HepG2 (cell line): ENCODE measurements at regions not wholly inside any gene's neighbourhood (a gene's known extent, or its start where the extent isn't known, plus 50 kb on each side); places are given as distances from the start of the nearest gene placed in this dataset.

Experiments
- ATAC-seq: fragments of 200-7000 bp; cut with Tn5 transposase; 3 replicates; pipeline ENCODE4 v1.9.1; 2020; ENCODE audit warnings: mild to moderate bottlenecking, moderate library complexity
- BruUV-seq: library from RNA; stranded (reverse); fragments of 400-500 nt; replicated peaks from 2 replicates; lab custom pipeline; 2021; lab: Mats Ljungman, UMichigan
- CTCF ChIA-PET: fragments of 300-600 bp; formaldehyde crosslinking; extraction: SDS; loops from one replicate; lab custom pipeline; 2021; ENCODE audit warnings: low total read pairs, inconsistent platforms, low intra/inter-chr PET ratio; lab: Yijun Ruan, JAX
- POLR2A ChIA-PET: fragments of 350-600 bp; sonication (Branson Sonifier 250); formaldehyde crosslinking; loops from one replicate; lab custom pipeline; 2020; ENCODE audit warnings: antibody characterized with exemption, inconsistent platforms; lab: Yijun Ruan, JAX
- DNase-seq: peaks from one replicate; pipeline ENCODE4 v3.0.0-alpha.2; 2015; ENCODE audit warnings: low spot score
- FAIRE-seq: peaks from 3 replicates; lab custom pipeline; 2011; peaks lifted over from hg19 to GRCh38; lab: Jason Lieb, UNC
- H2AFZ ChIP-seq: one replicate; pipeline ENCODE4 v1.6.1; 2011; ENCODE audit warnings: low read length, inconsistent platforms
- H3K27ac ChIP-seq: fragments of 300-600 bp; 3 replicates; pipeline ENCODE4 v1.8.0; 2011; ENCODE audit warnings: mixed run types, mild to moderate bottlenecking, mixed read lengths, low read length, inconsistent platforms; ENCODE audit not compliant: insufficient read depth; ENCODE audit errors: extremely low read length
- H3K27me3 ChIP-seq, 2 experiments: fragments of 200-600 bp in 1 of 2; 2 replicates in 1 of 2; 3 replicates in 1 of 2; pipeline versions ENCODE4 v1.6.0 to v1.8.0; 2011; ENCODE audit warnings: low read length in 2 of 2, mild to moderate bottlenecking in 2 of 2, moderate library complexity in 2 of 2, inconsistent platforms in 1 of 2; ENCODE audit not compliant: insufficient read depth in 2 of 2, control insufficient read depth in 1 of 2
- H3K36me3 ChIP-seq, 2 experiments: fragments of 200-600 bp in 1 of 2; replicated peaks in 1 of 2; 2 replicates in 1 of 2; 3 replicates in 1 of 2; pipeline versions ENCODE4 v1.5.1 to v1.8.0; 2011; ENCODE audit warnings: low read length in 2 of 2, inconsistent platforms in 1 of 2; ENCODE audit not compliant: insufficient read depth in 2 of 2, control insufficient read depth in 1 of 2
- H3K4me1 ChIP-seq: 2 replicates; pipeline ENCODE4 v1.5.1; 2012; ENCODE audit warnings: low read length, inconsistent platforms; ENCODE audit not compliant: insufficient read depth
- H3K4me2 ChIP-seq: 2 replicates; pipeline ENCODE4 v1.6.0; 2011; ENCODE audit warnings: low read depth, low read length, inconsistent platforms
- H3K4me3 ChIP-seq, 3 experiments: fragments of 200-600 bp in 1 of 3; sonication (generic), shearing (Covaris generic) in 1 of 3; replicated peaks in 1 of 3; 2 replicates each; pipeline ENCODE4 v1.5.1; 2011 to 2016; ENCODE audit warnings: low read length in 3 of 3, inconsistent platforms in 2 of 3, low read depth in 2 of 3, mild to moderate bottlenecking in 2 of 3, control low read depth in 1 of 3, mixed read lengths in 1 of 3; ENCODE audit not compliant: insufficient read depth in 1 of 3
- H3K79me2 ChIP-seq: one replicate; pipeline ENCODE4 v1.6.1; 2011; ENCODE audit warnings: low read length, inconsistent platforms; ENCODE audit not compliant: insufficient read depth
- H3K9ac ChIP-seq: 2 replicates; pipeline ENCODE4 v1.6.0; 2011; ENCODE audit warnings: mild to moderate bottlenecking, low read depth, low read length, inconsistent platforms; ENCODE audit not compliant: insufficient read depth
- H3K9me3 ChIP-seq: 2 replicates; pipeline ENCODE4 v1.5.1; 2012; ENCODE audit warnings: mild to moderate bottlenecking, low read length
- H4K20me1 ChIP-seq: 2 replicates; pipeline ENCODE4 v1.6.0; 2011; ENCODE audit warnings: inconsistent platforms, mild to moderate bottlenecking, low read length, moderate library complexity; ENCODE audit not compliant: insufficient read depth
- JUND ChIP-seq: sonication (generic); formaldehyde crosslinking; IDR thresholded peaks from 2 replicates; pipeline ENCODE4 v1.8.0; 2022; ENCODE audit warnings: mild to moderate bottlenecking, missing genetic modification reagents
- KLF6 ChIP-seq: IDR thresholded peaks from 2 replicates; pipeline ENCODE4 v1.8.0; 2016; ENCODE audit warnings: missing biosample characterization, missing genetic modification reagents
- MAFF ChIP-seq: IDR thresholded peaks from 2 replicates; pipeline ENCODE4 v1.6.1; 2011; ENCODE audit warnings: low read depth, low read length, improper control_type of control experiment
- PAWR ChIP-seq: sonication (generic); formaldehyde crosslinking; IDR thresholded peaks from 2 replicates; pipeline ENCODE4 v1.4.0; 2020; ENCODE audit warnings: missing genetic modification reagents, mild to moderate bottlenecking, borderline replicate concordance
- ZNF703 ChIP-seq: sonication (generic); formaldehyde crosslinking; IDR thresholded peaks from 2 replicates; pipeline ENCODE4 v1.5.1; 2020; ENCODE audit warnings: missing genetic modification reagents, mild to moderate bottlenecking, moderate library complexity, borderline replicate concordance
- WGBS: methylation state at CpG from one replicate; pipeline ENCODE4 v1.1.6; 2017; ENCODE audit warnings: low lambda C conversion rate; 5-methylcytosine and 5-hydroxymethylcytosine counted together
- in situ Hi-C: cut with HindIII; loops from 2 replicates; pipeline ENCODE4 v1.10.0; 2017; ENCODE audit warnings: low pct_unique_long_range_greater_than_20kb; ENCODE audit not compliant: extremely low pct_ligation_motif_present
- intact Hi-C: fragments of 100-400 bp; cut with micrococcal nuclease; formaldehyde crosslinking; loops from one replicate; pipeline ENCODE4 v1.10.0; 2022; ENCODE audit not compliant: unreplicated experiment
- TF ChIP-seq, protein P1 (sequence below): fragments of 450-650 bp; IDR thresholded peaks from 2 replicates; pipeline ENCODE4 v1.6.1; 2017; ENCODE audit warnings: mild to moderate bottlenecking
- TF ChIP-seq, protein P2 (sequence below): sonication (generic); formaldehyde crosslinking; IDR thresholded peaks from 2 replicates; pipeline ENCODE4 v1.5.1; 2020; ENCODE audit warnings: missing genetic modification reagents, mild to moderate bottlenecking, borderline replicate concordance
- TF ChIP-seq, protein P3 (sequence below): sonication (generic); formaldehyde crosslinking; IDR thresholded peaks from 2 replicates; pipeline ENCODE4 v1.4.0; 2020; ENCODE audit warnings: missing genetic modification reagents

DNA sequence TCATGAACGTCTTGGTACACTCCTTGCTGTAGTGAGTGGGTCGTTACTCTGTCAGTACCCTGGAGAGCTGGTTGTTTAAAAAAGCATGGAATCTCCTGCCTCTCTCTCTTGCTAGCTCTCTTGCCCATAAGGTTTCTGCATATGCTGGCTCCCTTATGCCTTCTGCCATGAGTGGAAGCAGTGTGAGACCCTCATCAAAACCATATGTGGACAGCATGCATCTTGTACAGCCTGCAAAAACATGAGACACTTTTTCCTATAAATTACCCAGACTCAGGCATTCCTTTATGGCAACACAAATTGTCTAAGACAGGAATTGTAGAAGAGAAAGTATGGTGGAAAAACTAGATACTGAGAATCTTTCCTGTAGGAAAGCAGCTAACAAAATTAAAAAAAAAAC is 516.3 kb downstream of the SLITRK6 start:
- H3K4me2 ChIP-seq: no peak overlapping the region
- no peak for DNase-seq
- no peaks in the 10 kb centered on the region for H3K36me3 ChIP-seq
- ChIA-PET CTCF (no interaction called here), POLR2A (no interaction called here)
- no peaks in the 10 kb centered on the region for H3K9me3 ChIP-seq
- no peak for FAIRE-seq
- no peaks in the 10 kb centered on the region for H3K27me3 ChIP-seq
- WGBS: 0% methylated on average over 2 of the region's 2 CpGs
- H2AFZ ChIP-seq: no peak overlapping the region
- no peak for ATAC-seq
- no TSS peak for BruUV-seq
- H3K27ac ChIP-seq: no peak overlapping the region
- no peak overlapping the region for H3K9ac ChIP-seq
- H3K4me3 ChIP-seq: no peak overlapping the region
- H3K4me1 ChIP-seq: no peaks in the 10 kb centered on the region
- H4K20me1 ChIP-seq: no peaks in the 10 kb centered on the region
- in situ Hi-C loops (no loop called here), intact Hi-C loops (no loop called here)
- no peaks in the 10 kb centered on the region for H3K79me2 ChIP-seq
- TF ChIP-seq, protein P1, sequence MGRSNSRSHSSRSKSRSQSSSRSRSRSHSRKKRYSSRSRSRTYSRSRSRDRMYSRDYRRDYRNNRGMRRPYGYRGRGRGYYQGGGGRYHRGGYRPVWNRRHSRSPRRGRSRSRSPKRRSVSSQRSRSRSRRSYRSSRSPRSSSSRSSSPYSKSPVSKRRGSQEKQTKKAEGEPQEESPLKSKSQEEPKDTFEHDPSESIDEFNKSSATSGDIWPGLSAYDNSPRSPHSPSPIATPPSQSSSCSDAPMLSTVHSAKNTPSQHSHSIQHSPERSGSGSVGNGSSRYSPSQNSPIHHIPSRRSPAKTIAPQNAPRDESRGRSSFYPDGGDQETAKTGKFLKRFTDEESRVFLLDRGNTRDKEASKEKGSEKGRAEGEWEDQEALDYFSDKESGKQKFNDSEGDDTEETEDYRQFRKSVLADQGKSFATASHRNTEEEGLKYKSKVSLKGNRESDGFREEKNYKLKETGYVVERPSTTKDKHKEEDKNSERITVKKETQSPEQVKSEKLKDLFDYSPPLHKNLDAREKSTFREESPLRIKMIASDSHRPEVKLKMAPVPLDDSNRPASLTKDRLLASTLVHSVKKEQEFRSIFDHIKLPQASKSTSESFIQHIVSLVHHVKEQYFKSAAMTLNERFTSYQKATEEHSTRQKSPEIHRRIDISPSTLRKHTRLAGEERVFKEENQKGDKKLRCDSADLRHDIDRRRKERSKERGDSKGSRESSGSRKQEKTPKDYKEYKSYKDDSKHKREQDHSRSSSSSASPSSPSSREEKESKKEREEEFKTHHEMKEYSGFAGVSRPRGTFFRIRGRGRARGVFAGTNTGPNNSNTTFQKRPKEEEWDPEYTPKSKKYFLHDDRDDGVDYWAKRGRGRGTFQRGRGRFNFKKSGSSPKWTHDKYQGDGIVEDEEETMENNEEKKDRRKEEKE: no peak
- TF ChIP-seq PAWR: no peak
- no peak for TF ChIP-seq ZNF703 (CRISPR knock-in tag)
- TF ChIP-seq, protein P2, sequence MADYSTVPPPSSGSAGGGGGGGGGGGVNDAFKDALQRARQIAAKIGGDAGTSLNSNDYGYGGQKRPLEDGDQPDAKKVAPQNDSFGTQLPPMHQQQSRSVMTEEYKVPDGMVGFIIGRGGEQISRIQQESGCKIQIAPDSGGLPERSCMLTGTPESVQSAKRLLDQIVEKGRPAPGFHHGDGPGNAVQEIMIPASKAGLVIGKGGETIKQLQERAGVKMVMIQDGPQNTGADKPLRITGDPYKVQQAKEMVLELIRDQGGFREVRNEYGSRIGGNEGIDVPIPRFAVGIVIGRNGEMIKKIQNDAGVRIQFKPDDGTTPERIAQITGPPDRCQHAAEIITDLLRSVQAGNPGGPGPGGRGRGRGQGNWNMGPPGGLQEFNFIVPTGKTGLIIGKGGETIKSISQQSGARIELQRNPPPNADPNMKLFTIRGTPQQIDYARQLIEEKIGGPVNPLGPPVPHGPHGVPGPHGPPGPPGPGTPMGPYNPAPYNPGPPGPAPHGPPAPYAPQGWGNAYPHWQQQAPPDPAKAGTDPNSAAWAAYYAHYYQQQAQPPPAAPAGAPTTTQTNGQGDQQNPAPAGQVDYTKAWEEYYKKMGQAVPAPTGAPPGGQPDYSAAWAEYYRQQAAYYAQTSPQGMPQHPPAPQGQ (CRISPR knock-in tag): no peak
- TF ChIP-seq, protein P3, sequence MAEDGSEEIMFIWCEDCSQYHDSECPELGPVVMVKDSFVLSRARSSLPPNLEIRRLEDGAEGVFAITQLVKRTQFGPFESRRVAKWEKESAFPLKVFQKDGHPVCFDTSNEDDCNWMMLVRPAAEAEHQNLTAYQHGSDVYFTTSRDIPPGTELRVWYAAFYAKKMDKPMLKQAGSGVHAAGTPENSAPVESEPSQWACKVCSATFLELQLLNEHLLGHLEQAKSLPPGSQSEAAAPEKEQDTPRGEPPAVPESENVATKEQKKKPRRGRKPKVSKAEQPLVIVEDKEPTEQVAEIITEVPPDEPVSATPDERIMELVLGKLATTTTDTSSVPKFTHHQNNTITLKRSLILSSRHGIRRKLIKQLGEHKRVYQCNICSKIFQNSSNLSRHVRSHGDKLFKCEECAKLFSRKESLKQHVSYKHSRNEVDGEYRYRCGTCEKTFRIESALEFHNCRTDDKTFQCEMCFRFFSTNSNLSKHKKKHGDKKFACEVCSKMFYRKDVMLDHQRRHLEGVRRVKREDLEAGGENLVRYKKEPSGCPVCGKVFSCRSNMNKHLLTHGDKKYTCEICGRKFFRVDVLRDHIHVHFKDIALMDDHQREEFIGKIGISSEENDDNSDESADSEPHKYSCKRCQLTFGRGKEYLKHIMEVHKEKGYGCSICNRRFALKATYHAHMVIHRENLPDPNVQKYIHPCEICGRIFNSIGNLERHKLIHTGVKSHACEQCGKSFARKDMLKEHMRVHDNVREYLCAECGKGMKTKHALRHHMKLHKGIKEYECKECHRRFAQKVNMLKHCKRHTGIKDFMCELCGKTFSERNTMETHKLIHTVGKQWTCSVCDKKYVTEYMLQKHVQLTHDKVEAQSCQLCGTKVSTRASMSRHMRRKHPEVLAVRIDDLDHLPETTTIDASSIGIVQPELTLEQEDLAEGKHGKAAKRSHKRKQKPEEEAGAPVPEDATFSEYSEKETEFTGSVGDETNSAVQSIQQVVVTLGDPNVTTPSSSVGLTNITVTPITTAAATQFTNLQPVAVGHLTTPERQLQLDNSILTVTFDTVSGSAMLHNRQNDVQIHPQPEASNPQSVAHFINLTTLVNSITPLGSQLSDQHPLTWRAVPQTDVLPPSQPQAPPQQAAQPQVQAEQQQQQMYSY (CRISPR knock-in tag): no peak
- no peak for TF ChIP-seq KLF6
- no peak for TF ChIP-seq MAFF
- no peak for TF ChIP-seq JUND (CRISPR knock-in tag)
- TF ChIP-seq, all 625 proteins: peak for 0
